ENCODE measurements at regions not wholly inside any gene's neighbourhood (a gene's known extent, or its start where the extent isn't known, plus 50 kb on each side); places are given as distances from the start of the nearest gene placed in this dataset.
A peak's percentile ranks its signal among the peaks of the same experiment; 100 is the strongest.

- no peaks in the 10 kb centered on the region for H3K4me1 ChIP-seq (ENCODE audit: control extremely low read depth in 1 of 4, control insufficient read depth in 4 of 4, insufficient read depth in 4 of 4, low read length in 3 of 4)
- ChIA-PET CTCF (no interaction called here), POLR2A (no interaction called here)
- no peaks in the 10 kb centered on the region for H3K9me3 ChIP-seq (ENCODE audit: control extremely low read depth in 1 of 5, control insufficient read depth in 4 of 5, insufficient read depth in 2 of 5, low read depth in 1 of 5, low read length in 4 of 5)
- H3K27me3 ChIP-seq (replicated peaks in 2 of 5; ENCODE audit: control insufficient read depth in 4 of 5, insufficient read depth in 5 of 5, low read length in 4 of 5): peaks cover 0 to 40% (median 12%) of the 10 kb centered on the region in 5 experiments
- no peaks in the 10 kb centered on the region for H3K36me3 ChIP-seq (ENCODE audit: control insufficient read depth in 4 of 4, insufficient read depth in 4 of 4, low read length in 3 of 4)
- no peak overlapping the region for H3K27ac ChIP-seq (ENCODE audit: insufficient read depth in 1 of 2, low read depth in 1 of 2, low read length in 2 of 2, poor library complexity in 1 of 2, severe bottlenecking in 2 of 2)
- WGBS (ENCODE audit: insufficient coverage): 33% methylated on average over 3 of the region's 3 CpGs
- DNase-seq: peak in 1 of 3 donors; percentile 4
- H3K4me3 ChIP-seq (ENCODE audit: control insufficient read depth in 1 of 7, extremely low read depth in 1 of 7, insufficient read depth in 4 of 7, low read depth in 2 of 7, low read length in 6 of 7): no peak overlapping the region
Observed at GRCh38 chrX:131626681-131627296, 82.9 kb downstream of the OR13H1 start.

- 87% methylated on average over 3 of the region's 8 CpGs for WGBS (ENCODE audit: insufficient coverage)
- Histone ChIP-seq H3K4me1 (ENCODE audit: control extremely low read depth in 1 of 4, control insufficient read depth in 4 of 4, insufficient read depth in 4 of 4, low read length in 3 of 4) (no peaks in the 10 kb centered on the region), H3K27me3 (replicated peaks in 2 of 5; ENCODE audit: control insufficient read depth in 4 of 5, insufficient read depth in 5 of 5, low read length in 4 of 5) (peaks cover 0 to 39% (median 7%) of the 10 kb centered on the region in 5 experiments), H3K4me3 (ENCODE audit: control insufficient read depth in 1 of 7, extremely low read depth in 1 of 7, insufficient read depth in 4 of 7, low read depth in 2 of 7, low read length in 6 of 7) (no peak overlapping the region), H3K36me3 (ENCODE audit: control insufficient read depth in 4 of 4, insufficient read depth in 4 of 4, low read length in 3 of 4) (no peaks in the 10 kb centered on the region), H3K27ac (ENCODE audit: insufficient read depth in 1 of 2, low read depth in 1 of 2, low read length in 2 of 2, poor library complexity in 1 of 2, severe bottlenecking in 2 of 2) (no peak overlapping the region), H3K9me3 (ENCODE audit: control extremely low read depth in 1 of 5, control insufficient read depth in 4 of 5, insufficient read depth in 2 of 5, low read depth in 1 of 5, low read length in 4 of 5) (no peaks in the 10 kb centered on the region)
- no peak for DNase-seq
- CTCF ChIA-PET: no interaction called here
- POLR2A ChIA-PET: no interaction called here
Observed at GRCh38 chrX:131630534-131630933, 86.7 kb downstream of the OR13H1 start.

- ChIA-PET POLR2A (no interaction called here), CTCF (no interaction called here)
Observed at GRCh38 chrX:131633285-131633917, 89.5 kb downstream of the OR13H1 start.

GRCh38 chrX:131634900-131635299, 91.0 kb downstream of the OR13H1 start:
- H3K9me3 ChIP-seq (ENCODE audit: control extremely low read depth in 1 of 5, control insufficient read depth in 4 of 5, insufficient read depth in 2 of 5, low read depth in 1 of 5, low read length in 4 of 5): no peaks in the 10 kb centered on the region
- H3K36me3 ChIP-seq (ENCODE audit: control insufficient read depth in 4 of 4, insufficient read depth in 4 of 4, low read length in 3 of 4): no peaks in the 10 kb centered on the region
- POLR2A ChIA-PET: no interaction called here
- H3K4me3 ChIP-seq (ENCODE audit: control insufficient read depth in 1 of 7, extremely low read depth in 1 of 7, insufficient read depth in 4 of 7, low read depth in 2 of 7, low read length in 6 of 7): no peak overlapping the region
- H3K27ac ChIP-seq (ENCODE audit: insufficient read depth in 1 of 2, low read depth in 1 of 2, low read length in 2 of 2, poor library complexity in 1 of 2, severe bottlenecking in 2 of 2): no peak overlapping the region
- H3K4me1 ChIP-seq (ENCODE audit: control extremely low read depth in 1 of 4, control insufficient read depth in 4 of 4, insufficient read depth in 4 of 4, low read length in 3 of 4): no peaks in the 10 kb centered on the region
- H3K27me3 ChIP-seq (replicated peaks in 2 of 5; ENCODE audit: control insufficient read depth in 4 of 5, insufficient read depth in 5 of 5, low read length in 4 of 5): peaks cover 0 to 12% (median 7%) of the 10 kb centered on the region in 5 experiments
- whole genome bisulfite sequencing (ENCODE audit: insufficient coverage): no CpG with 5 or more reads among the region's 1 CpG
- CTCF ChIA-PET: no interaction called here
- DNase-seq: no peak

More at GRCh38 chrX:131633285-131633917, 89.5 kb downstream of the OR13H1 start:
- no peak overlapping the region for H3K4me3 ChIP-seq (ENCODE audit: control insufficient read depth in 1 of 7, extremely low read depth in 1 of 7, insufficient read depth in 4 of 7, low read depth in 2 of 7, low read length in 6 of 7)
- WGBS (ENCODE audit: insufficient coverage): 43% methylated on average over 7 of the region's 13 CpGs
- H3K27me3 ChIP-seq (replicated peaks in 2 of 5; ENCODE audit: control insufficient read depth in 4 of 5, insufficient read depth in 5 of 5, low read length in 4 of 5): peaks cover 0 to 17% (median 2%) of the 10 kb centered on the region in 5 experiments
- no peak overlapping the region for H3K27ac ChIP-seq (ENCODE audit: insufficient read depth in 1 of 2, low read depth in 1 of 2, low read length in 2 of 2, poor library complexity in 1 of 2, severe bottlenecking in 2 of 2)
- H3K9me3 ChIP-seq (ENCODE audit: control extremely low read depth in 1 of 5, control insufficient read depth in 4 of 5, insufficient read depth in 2 of 5, low read depth in 1 of 5, low read length in 4 of 5): no peaks in the 10 kb centered on the region
- no peaks in the 10 kb centered on the region for H3K4me1 ChIP-seq (ENCODE audit: control extremely low read depth in 1 of 4, control insufficient read depth in 4 of 4, insufficient read depth in 4 of 4, low read length in 3 of 4)
- peak; percentile 22 to 68 (median 56) for DNase-seq
- H3K36me3 ChIP-seq (ENCODE audit: control insufficient read depth in 4 of 4, insufficient read depth in 4 of 4, low read length in 3 of 4): no peaks in the 10 kb centered on the region

DNA sequence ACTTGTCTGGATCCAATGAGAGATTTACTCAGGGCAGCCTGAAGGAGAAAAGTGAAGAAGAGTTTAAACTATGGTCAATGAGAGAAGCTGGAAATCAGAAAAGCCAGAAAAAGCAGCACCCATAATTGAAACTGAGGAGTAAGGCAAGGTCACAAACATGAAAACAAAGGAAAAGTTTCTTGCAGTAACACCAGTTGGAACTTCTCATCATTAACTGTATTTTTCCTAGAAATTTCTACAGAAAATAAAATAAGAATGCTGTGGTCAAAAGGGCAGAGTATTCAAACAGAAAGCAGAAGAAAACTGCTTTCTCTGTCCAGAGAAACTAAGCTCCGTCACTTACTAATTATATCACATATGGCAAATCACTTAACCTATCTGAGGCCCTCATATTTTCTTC, 102.2 kb downstream of the OR13H1 start:
- H3K36me3 ChIP-seq (ENCODE audit: control insufficient read depth in 4 of 4, insufficient read depth in 4 of 4, low read length in 3 of 4): no peaks in the 10 kb centered on the region
- no peak overlapping the region for H3K27ac ChIP-seq (ENCODE audit: insufficient read depth in 1 of 2, low read depth in 1 of 2, low read length in 2 of 2, poor library complexity in 1 of 2, severe bottlenecking in 2 of 2)
- H3K4me1 ChIP-seq (ENCODE audit: control extremely low read depth in 1 of 4, control insufficient read depth in 4 of 4, insufficient read depth in 4 of 4, low read length in 3 of 4): no peaks in the 10 kb centered on the region
- POLR2A ChIA-PET: no interaction called here
- CTCF ChIA-PET: no interaction called here
- WGBS (ENCODE audit: insufficient coverage): no CpG with 5 or more reads among the region's 1 CpG
- H3K27me3 ChIP-seq (replicated peaks in 2 of 5; ENCODE audit: control insufficient read depth in 4 of 5, insufficient read depth in 5 of 5, low read length in 4 of 5): peaks cover 0 to 25% (median 0%) of the 10 kb centered on the region in 5 experiments
- DNase-seq: no peak
- no peaks in the 10 kb centered on the region for H3K9me3 ChIP-seq (ENCODE audit: control extremely low read depth in 1 of 5, control insufficient read depth in 4 of 5, insufficient read depth in 2 of 5, low read depth in 1 of 5, low read length in 4 of 5)
- no peak overlapping the region for H3K4me3 ChIP-seq (ENCODE audit: control insufficient read depth in 1 of 7, extremely low read depth in 1 of 7, insufficient read depth in 4 of 7, low read depth in 2 of 7, low read length in 6 of 7)

GRCh38 chrX:131649741-131650140, 105.9 kb downstream of the OR13H1 start:
- ChIA-PET POLR2A (no interaction called here), CTCF (no interaction called here)
- Histone ChIP-seq H3K9me3 (ENCODE audit: control extremely low read depth in 1 of 5, control insufficient read depth in 4 of 5, insufficient read depth in 2 of 5, low read depth in 1 of 5, low read length in 4 of 5) (peaks cover 0 to 1% (median 0%) of the 10 kb centered on the region in 5 experiments), H3K4me3 (ENCODE audit: control insufficient read depth in 1 of 7, extremely low read depth in 1 of 7, insufficient read depth in 4 of 7, low read depth in 2 of 7, low read length in 6 of 7) (no peak overlapping the region), H3K27ac (ENCODE audit: insufficient read depth in 1 of 2, low read depth in 1 of 2, low read length in 2 of 2, poor library complexity in 1 of 2, severe bottlenecking in 2 of 2) (no peak overlapping the region), H3K36me3 (ENCODE audit: control insufficient read depth in 4 of 4, insufficient read depth in 4 of 4, low read length in 3 of 4) (no peaks in the 10 kb centered on the region), H3K4me1 (ENCODE audit: control extremely low read depth in 1 of 4, control insufficient read depth in 4 of 4, insufficient read depth in 4 of 4, low read length in 3 of 4) (no peaks in the 10 kb centered on the region), H3K27me3 (replicated peaks in 2 of 5; ENCODE audit: control insufficient read depth in 4 of 5, insufficient read depth in 5 of 5, low read length in 4 of 5) (peaks cover 0 to 22% (median 0%) of the 10 kb centered on the region in 5 experiments)
- DNase-seq: no peak
- WGBS (ENCODE audit: insufficient coverage): 60% methylated on average over 1 of the region's 5 CpGs

DNA sequence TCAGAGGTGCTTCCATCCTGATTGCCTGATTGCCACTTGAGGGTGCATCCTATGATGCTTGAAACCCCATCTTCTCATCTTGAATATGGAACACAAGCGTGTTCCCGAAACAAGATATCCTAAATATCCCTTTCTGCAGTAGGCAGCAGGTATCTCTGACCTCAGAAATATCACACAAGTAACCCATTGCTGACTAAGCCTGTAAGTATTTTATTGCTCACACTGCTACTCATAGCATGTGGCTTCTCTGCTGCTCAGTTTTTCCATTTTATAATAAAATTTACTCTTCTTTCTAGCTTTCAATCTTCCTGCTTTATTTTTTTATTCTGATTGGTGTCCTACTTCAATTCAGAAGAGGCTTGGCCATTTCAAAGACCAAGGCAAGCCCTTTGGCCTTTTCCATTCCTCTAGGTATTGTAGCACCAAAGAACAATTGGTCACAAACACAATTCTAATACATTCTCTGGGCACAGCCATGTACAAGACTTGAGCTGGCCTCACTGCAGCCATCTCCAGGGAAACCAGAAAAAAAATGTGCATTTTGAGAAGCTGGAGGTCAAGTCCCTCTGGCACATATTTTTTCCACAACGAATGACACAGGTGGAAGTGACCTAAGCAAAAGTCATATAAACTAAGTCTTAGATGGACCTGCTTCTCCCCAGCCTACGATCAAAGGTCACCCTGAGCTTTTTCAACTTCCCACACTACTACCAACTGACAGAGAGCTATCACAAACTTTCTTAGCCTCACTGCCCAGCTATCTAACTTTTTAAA, 107.0 kb downstream of the OR13H1 start:
- ChIA-PET POLR2A (no interaction called here), CTCF (no interaction called here)
- Histone ChIP-seq H3K9me3 (ENCODE audit: control extremely low read depth in 1 of 5, control insufficient read depth in 4 of 5, insufficient read depth in 2 of 5, low read depth in 1 of 5, low read length in 4 of 5) (peaks cover 0 to 1% (median 0%) of the 10 kb centered on the region in 5 experiments), H3K4me3 (ENCODE audit: control insufficient read depth in 1 of 7, extremely low read depth in 1 of 7, insufficient read depth in 4 of 7, low read depth in 2 of 7, low read length in 6 of 7) (no peak overlapping the region), H3K36me3 (ENCODE audit: control insufficient read depth in 4 of 4, insufficient read depth in 4 of 4, low read length in 3 of 4) (no peaks in the 10 kb centered on the region), H3K27ac (ENCODE audit: insufficient read depth in 1 of 2, low read depth in 1 of 2, low read length in 2 of 2, poor library complexity in 1 of 2, severe bottlenecking in 2 of 2) (no peak overlapping the region), H3K4me1 (ENCODE audit: control extremely low read depth in 1 of 4, control insufficient read depth in 4 of 4, insufficient read depth in 4 of 4, low read length in 3 of 4) (no peaks in the 10 kb centered on the region), H3K27me3 (replicated peaks in 2 of 5; ENCODE audit: control insufficient read depth in 4 of 5, insufficient read depth in 5 of 5, low read length in 4 of 5) (peaks cover 0 to 21% (median 0%) of the 10 kb centered on the region in 5 experiments)
- no peak for DNase-seq
- 71% methylated on average over 4 of the region's 4 CpGs for WGBS (ENCODE audit: insufficient coverage)

All from common myeloid progenitor, CD34-positive (primary cell).